T-cell (primary cell): ENCODE measurements at regions not wholly inside any gene's neighbourhood (a gene's known extent, or its start where the extent isn't known, plus 50 kb on each side); places are given as distances from the start of the nearest gene placed in this dataset.
"Not testable (repeated sequence)": the region's sequence is repeated elsewhere in the genome, so short reads cannot be mapped to it uniquely, and the experiment has no call there.

Source experiments
- ATAC-seq, 4 experiments: fragments of 200-7000 bp in 3 of 4; fragments of 150-1000 bp in 1 of 4; cut with Tn5 transposase; replicated peaks in 1 of 4; 1 replicate in 3 of 4; 2 replicates in 1 of 4; pipeline ENCODE4 v1.10.0; 2021; ENCODE audit warnings: moderate library complexity in 3 of 4, mild to moderate bottlenecking in 2 of 4, moderate number of reproducible peaks in 1 of 4
- CTCF ChIA-PET, 2 donors: fragments of 300-600 bp; sonication (Branson Sonifier 250); formaldehyde crosslinking; loops; one replicate each; lab custom pipeline; 2022; ENCODE audit warnings: antibody characterized with exemption in 2 of 2; lab: Charles Lee
- POLR2A ChIA-PET, 2 donors: fragments of 300-600 bp; sonication (Branson Sonifier 250); formaldehyde crosslinking; loops; one replicate each; lab custom pipeline; 2022; ENCODE audit warnings: antibody characterized with exemption in 2 of 2; lab: Charles Lee
- DNase-seq, 35 experiments: peaks; one replicate each; pipeline versions ENCODE4 v3.0.0 to v3.0.0-alpha.2; 2013 to 2023
- H3K27ac ChIP-seq: one replicate; pipeline ENCODE4 v1.5.1; 2013; ENCODE audit warnings: low read length
- H3K27me3 ChIP-seq, 2 experiments: replicated peaks in 1 of 2; 1 replicate in 1 of 2; 2 replicates in 1 of 2; pipeline versions ENCODE4 v1.6.1 to v1.7.0; 2013; ENCODE audit warnings: low read length in 1 of 2, mixed read lengths in 1 of 2; ENCODE audit not compliant: control insufficient read depth in 2 of 2, insufficient read depth in 2 of 2; ENCODE audit errors: extremely low read depth in 1 of 2
- H3K36me3 ChIP-seq, 2 donors: 1 replicate in 1 of 2; 2 replicates in 1 of 2; pipeline versions ENCODE4 v1.6.1 to v1.7.0; 2013; ENCODE audit warnings: low read length in 1 of 2; ENCODE audit not compliant: control insufficient read depth in 2 of 2, insufficient read depth in 1 of 2; ENCODE audit errors: extremely low read depth in 1 of 2
- H3K4me1 ChIP-seq, 2 experiments: 1 replicate in 1 of 2; 2 replicates in 1 of 2; pipeline versions ENCODE4 v1.6.1 to v1.7.0; 2013; ENCODE audit warnings: low read length in 2 of 2, mixed read lengths in 1 of 2; ENCODE audit not compliant: insufficient read depth in 2 of 2, control insufficient read depth in 1 of 2; ENCODE audit errors: extremely low read depth in 1 of 2
- H3K4me3 ChIP-seq, 2 donors: 1 replicate in 1 of 2; 2 replicates in 1 of 2; pipeline versions ENCODE4 v1.5.1 to v1.7.0; 2013; ENCODE audit warnings: mild to moderate bottlenecking in 2 of 2, low read length in 1 of 2, moderate library complexity in 1 of 2; ENCODE audit not compliant: control insufficient read depth in 1 of 2; ENCODE audit errors: extremely low read depth in 1 of 2
- H3K9me3 ChIP-seq: 2 replicates; pipeline ENCODE4 v1.7.0; 2013
- H3K27ac Mint-ChIP-seq, 2 donors: one replicate each; pipeline ENCODE4 v1.8.0; 2020 to 2021; ENCODE audit warnings: mild to moderate bottlenecking in 2 of 2, mixed read lengths in 2 of 2
- H3K27me3 Mint-ChIP-seq, 2 donors: one replicate each; pipeline ENCODE4 v1.8.0; 2021 to 2022; ENCODE audit warnings: mixed read lengths in 2 of 2
- H3K36me3 Mint-ChIP-seq: one replicate; pipeline ENCODE4 v1.8.0; 2021; ENCODE audit warnings: mixed read lengths
- H3K4me1 Mint-ChIP-seq, 3 donors: one replicate each; pipeline ENCODE4 v1.8.0; 2020 to 2022; ENCODE audit warnings: mixed read lengths in 3 of 3, mild to moderate bottlenecking in 1 of 3
- H3K4me3 Mint-ChIP-seq, 3 donors: one replicate each; pipeline ENCODE4 v1.8.0; 2020 to 2022; ENCODE audit warnings: mild to moderate bottlenecking in 3 of 3, mixed read lengths in 3 of 3, moderate library complexity in 3 of 3
- H3K9me3 Mint-ChIP-seq, 3 donors: one replicate each; pipeline ENCODE4 v1.8.0; 2020 to 2022; ENCODE audit warnings: mixed read lengths in 3 of 3
- WGBS: methylation state at CpG from one replicate; pipeline ENCODE4 v1.1.5; 2013; ENCODE audit warnings: missing lambda C conversion rate; ENCODE audit not compliant: insufficient coverage; 5-methylcytosine and 5-hydroxymethylcytosine counted together

- ATAC-seq (no peak), DNase-seq (no peak)
- no peak overlapping the region for H3K27ac ChIP-seq
- H3K4me1 ChIP-seq: no peaks in the 10 kb centered on the region
- H3K27me3 ChIP-seq: no peaks in the 10 kb centered on the region
- H3K27ac Mint-ChIP-seq: no peak overlapping the region
- no peaks in the 10 kb centered on the region for H3K36me3 Mint-ChIP-seq
- no peaks in the 10 kb centered on the region for H3K9me3 ChIP-seq
- no peaks in the 10 kb centered on the region for H3K4me1 Mint-ChIP-seq
- ChIA-PET CTCF (interaction anchor here in 1 of 2 donors (0.6 kb wide), 1 partner anchor 583 kb away, joined by 3 read pairs; no protein-coding TSS in a partner anchor), POLR2A (no interaction called here)
- no peaks in the 10 kb centered on the region for H3K36me3 ChIP-seq
- peaks cover 6 to 15% (median 10%) of the 10 kb centered on the region in 3 donors for H3K9me3 Mint-ChIP-seq
- no peaks in the 10 kb centered on the region for H3K27me3 Mint-ChIP-seq
- no peak overlapping the region for H3K4me3 ChIP-seq
- WGBS: 90% methylated on average over 2 of the region's 5 CpGs
- H3K4me3 Mint-ChIP-seq: no peak overlapping the region
Observed at GRCh38 chr7:118436663-118437062, 212.2 kb downstream of the ANKRD7 start.

GRCh38 chr7:118449030-118449429 lies 224.5 kb downstream of the ANKRD7 start:
- H3K36me3 Mint-ChIP-seq, CTCF ChIA-PET: not testable (repeated sequence)

GRCh38 chr7:118449797-118450567 lies 225.5 kb downstream of the ANKRD7 start:
- Mint-ChIP-seq H3K4me1 (no peaks in the 10 kb centered on the region), H3K27ac (no peak overlapping the region), H3K4me3 (no peak overlapping the region), H3K9me3 (peaks cover 3 to 11% (median 9%) of the 10 kb centered on the region in 3 donors), H3K36me3 (no peaks in the 10 kb centered on the region), H3K27me3 (no peaks in the 10 kb centered on the region)
- H3K36me3 ChIP-seq: no peaks in the 10 kb centered on the region
- H3K9me3 ChIP-seq: no peaks in the 10 kb centered on the region
- no peaks in the 10 kb centered on the region for H3K27me3 ChIP-seq
- DNase-seq (no peak), ATAC-seq (no peak)
- ChIA-PET POLR2A (no interaction called here), CTCF (no interaction called here)
- no peaks in the 10 kb centered on the region for H3K4me1 ChIP-seq
- no peak overlapping the region for H3K27ac ChIP-seq
- WGBS: no CpG with 5 or more reads among the region's 2 CpGs
- no peak overlapping the region for H3K4me3 ChIP-seq

More at GRCh38 chr7:118449030-118449429, 224.5 kb downstream of the ANKRD7 start:
- H3K36me3 ChIP-seq, H3K4me3 ChIP-seq, H3K27ac Mint-ChIP-seq, ATAC-seq, H3K4me3 Mint-ChIP-seq, H3K27ac ChIP-seq, H3K9me3 Mint-ChIP-seq, H3K27me3 ChIP-seq, H3K27me3 Mint-ChIP-seq, H3K4me1 Mint-ChIP-seq, H3K9me3 ChIP-seq, DNase-seq, H3K4me1 ChIP-seq, POLR2A ChIA-PET: not testable (repeated sequence)
- no CpG with 5 or more reads among the region's 1 CpG for WGBS

DNA sequence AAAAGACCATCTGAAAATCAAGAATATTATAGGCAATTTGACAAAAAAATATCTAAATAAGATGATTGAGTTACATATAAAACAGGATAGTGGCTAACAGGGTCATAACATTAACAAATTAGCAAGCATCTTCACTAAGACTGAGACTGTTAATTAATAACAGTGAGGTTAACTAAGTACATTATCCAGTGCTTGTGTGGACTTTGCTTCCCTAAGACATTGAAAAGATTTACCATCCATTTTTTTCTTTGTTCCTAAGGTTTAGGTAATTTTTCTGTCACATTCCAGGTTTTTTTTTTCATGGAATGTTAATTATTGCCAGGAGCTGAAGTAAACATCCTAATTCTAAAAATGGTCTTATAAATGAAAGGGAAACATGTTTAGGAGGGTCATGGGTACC lies 227.6 kb downstream of the ANKRD7 start:
- Mint-ChIP-seq H3K27me3 (no peaks in the 10 kb centered on the region), H3K9me3 (peaks cover 0 to 11% (median 9%) of the 10 kb centered on the region in 3 donors), H3K4me1 (no peaks in the 10 kb centered on the region), H3K27ac (no peak overlapping the region), H3K4me3 (no peak overlapping the region), H3K36me3 (no peaks in the 10 kb centered on the region)
- ATAC-seq (no peak), DNase-seq (no peak)
- H3K4me1 ChIP-seq: no peaks in the 10 kb centered on the region
- no peak overlapping the region for H3K27ac ChIP-seq
- POLR2A ChIA-PET: no interaction called here
- no peaks in the 10 kb centered on the region for H3K36me3 ChIP-seq
- CTCF ChIA-PET: no interaction called here
- no peak overlapping the region for H3K4me3 ChIP-seq
- H3K9me3 ChIP-seq: no peaks in the 10 kb centered on the region
- no peaks in the 10 kb centered on the region for H3K27me3 ChIP-seq

- no peak overlapping the region for H3K4me3 Mint-ChIP-seq
- 0% methylated on average over 1 of the region's 2 CpGs for WGBS
- H3K9me3 Mint-ChIP-seq: peaks cover 0 to 5% (median 0%) of the 10 kb centered on the region in 3 donors
Observed at GRCh38 chr7:118467381-118467780, 242.9 kb downstream of the ANKRD7 start.

GRCh38 chr7:118472581-118472980 lies 248.1 kb downstream of the ANKRD7 start:
- H3K27ac Mint-ChIP-seq: no peak overlapping the region
- no peaks in the 10 kb centered on the region for H3K27me3 Mint-ChIP-seq
- no peak for ATAC-seq
- Histone ChIP-seq H3K27ac (no peak overlapping the region), H3K9me3 (no peaks in the 10 kb centered on the region), H3K36me3 (no peaks in the 10 kb centered on the region), H3K4me3 (no peak overlapping the region), H3K4me1 (no peaks in the 10 kb centered on the region), H3K27me3 (no peaks in the 10 kb centered on the region)
- ChIA-PET POLR2A (no interaction called here), CTCF (no interaction called here)
- no peak overlapping the region for H3K4me3 Mint-ChIP-seq
- 71% methylated on average over 2 of the region's 3 CpGs for WGBS
- no peaks in the 10 kb centered on the region for H3K4me1 Mint-ChIP-seq
- no peaks in the 10 kb centered on the region for H3K36me3 Mint-ChIP-seq
- H3K9me3 Mint-ChIP-seq: peaks cover 5 to 13% (median 5%) of the 10 kb centered on the region in 3 donors
- DNase-seq: no peak

More at GRCh38 chr7:118467381-118467780, 242.9 kb downstream of the ANKRD7 start:
- Mint-ChIP-seq H3K27me3 (no peaks in the 10 kb centered on the region), H3K27ac (no peak overlapping the region), H3K4me1 (no peaks in the 10 kb centered on the region), H3K36me3 (no peaks in the 10 kb centered on the region)
- ChIA-PET POLR2A (no interaction called here), CTCF (no interaction called here)
- Histone ChIP-seq H3K9me3 (no peaks in the 10 kb centered on the region), H3K27me3 (no peaks in the 10 kb centered on the region), H3K4me3 (no peak overlapping the region), H3K27ac (no peak overlapping the region), H3K4me1 (no peaks in the 10 kb centered on the region), H3K36me3 (no peaks in the 10 kb centered on the region)
- ATAC-seq: no peak
- DNase-seq: no peak
